Endothelial cell of umbilical vein (primary cell): ENCODE measurements at regions not wholly inside any gene's neighbourhood (a gene's known extent, or its start where the extent isn't known, plus 50 kb on each side); places are given as distances from the start of the nearest gene placed in this dataset.

ENCODE experiments used
- POLR2A ChIP-seq: IDR thresholded peaks from 2 replicates; pipeline ENCODE4 v1.6.1; 2012; ENCODE audit warnings: low read depth, mild to moderate bottlenecking, control low read depth, low read length
- POLR2AphosphoS5 ChIP-seq: IDR thresholded peaks from 2 replicates; pipeline ENCODE4 v1.6.1; 2012; ENCODE audit warnings: low read depth, mild to moderate bottlenecking, control low read depth, low read length, moderate library complexity; ENCODE audit not compliant: insufficient read depth

GRCh38 chr3:161796780-161797179 lies 300.2 kb downstream of the OTOL1 start:
- TF ChIP-seq POLR2AphosphoS5 = no peak
- no peak for TF ChIP-seq POLR2A
